HCEC 1CT (cell line): ENCODE measurements at regions not wholly inside any gene's neighbourhood (a gene's known extent, or its start where the extent isn't known, plus 50 kb on each side); places are given as distances from the start of the nearest gene placed in this dataset.
"Not testable (repeated sequence)": the region's sequence is repeated elsewhere in the genome, so short reads cannot be mapped to it uniquely, and the experiment has no call there.

Source experiments
- DNase-seq: peaks from one replicate; pipeline ENCODE4 v3.0.0-alpha.2; 2017

GRCh38 chr6:40825102-40825501 is 213.9 kb downstream of the UNC5CL start:
- DNase-seq = no peak

DNA sequence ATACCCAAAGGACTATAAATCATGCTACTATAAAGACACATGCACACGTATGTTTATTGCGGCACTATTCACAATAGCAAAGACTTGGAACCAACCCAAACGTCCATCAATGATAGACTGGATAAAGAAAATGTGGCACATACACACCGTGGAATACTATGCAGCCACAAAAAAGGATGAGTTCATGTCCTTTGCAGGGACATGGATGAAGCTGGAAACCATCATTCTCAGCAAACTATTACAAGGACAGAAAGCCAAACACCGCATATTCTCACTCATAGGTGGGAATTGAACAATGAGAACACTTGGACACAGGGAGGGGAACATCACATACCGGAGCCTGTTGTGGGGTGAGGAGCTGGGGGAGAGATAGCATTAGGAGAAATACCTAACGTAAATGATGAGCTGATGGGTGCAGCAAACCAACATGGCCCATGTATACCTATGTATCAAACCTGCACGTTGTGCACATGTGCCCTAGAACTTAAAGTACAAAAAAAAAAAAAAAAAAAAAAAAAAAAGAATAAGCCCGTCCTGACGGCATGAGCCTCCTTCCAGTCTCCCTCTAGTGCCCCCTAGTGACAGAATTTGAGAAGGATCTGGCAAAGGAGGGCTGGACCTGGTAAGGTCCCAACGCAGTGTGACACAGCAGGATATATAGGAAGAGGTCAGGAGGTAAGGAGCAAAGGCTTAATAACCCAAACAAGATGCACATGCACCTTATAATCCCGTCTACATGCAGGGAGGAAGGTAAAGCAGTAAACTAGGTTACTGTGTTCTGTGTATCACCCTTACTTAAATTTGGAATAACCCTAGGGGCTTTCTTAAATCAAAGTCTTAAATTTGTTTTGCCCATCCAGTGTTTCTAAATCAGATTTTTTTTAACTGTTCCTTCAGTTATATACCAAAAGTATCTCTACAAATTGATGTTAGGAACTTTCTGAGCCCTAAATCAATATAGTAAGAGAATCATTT is 214.8 kb downstream of the UNC5CL start:
- DNase-seq = not testable (repeated sequence)

- DNase-seq = no peak
Observed at GRCh38 chr6:40822619-40823018, 216.4 kb downstream of the UNC5CL start.

- DNase-seq = no peak
Observed at GRCh38 chr6:40819182-40819834, 219.7 kb downstream of the UNC5CL start.

GRCh38 chr6:40817369-40817768 is 221.7 kb downstream of the UNC5CL start:
- DNase-seq = no peak

GRCh38 chr6:40816601-40817000 is 222.4 kb downstream of the UNC5CL start:
- no peak for DNase-seq

- DNase-seq = no peak
Observed at GRCh38 chr6:40815731-40816130, 223.3 kb downstream of the UNC5CL start.

GRCh38 chr6:40810171-40810570 is 223.0 kb upstream of the LRFN2 start:
- no peak for DNase-seq

DNA sequence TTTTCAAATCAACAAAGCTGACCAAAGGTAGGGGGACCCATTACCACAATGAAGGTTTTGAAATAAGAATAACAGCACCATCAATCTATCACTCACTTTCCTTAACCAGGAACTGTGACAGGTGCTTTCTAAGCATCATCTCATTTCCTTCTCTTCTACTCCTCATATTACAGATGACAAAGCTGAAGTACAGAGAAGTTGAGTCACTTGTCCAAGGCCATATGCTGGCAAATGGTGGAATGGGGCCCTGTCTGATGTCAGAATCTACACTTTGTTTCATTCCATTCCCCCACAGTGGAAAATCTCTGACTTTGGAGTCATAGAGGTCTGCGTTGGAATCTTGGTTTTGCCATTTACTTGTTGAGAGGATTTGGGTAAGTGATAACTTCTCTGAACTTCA is 222.5 kb upstream of the LRFN2 start:
- no peak for DNase-seq

DNA sequence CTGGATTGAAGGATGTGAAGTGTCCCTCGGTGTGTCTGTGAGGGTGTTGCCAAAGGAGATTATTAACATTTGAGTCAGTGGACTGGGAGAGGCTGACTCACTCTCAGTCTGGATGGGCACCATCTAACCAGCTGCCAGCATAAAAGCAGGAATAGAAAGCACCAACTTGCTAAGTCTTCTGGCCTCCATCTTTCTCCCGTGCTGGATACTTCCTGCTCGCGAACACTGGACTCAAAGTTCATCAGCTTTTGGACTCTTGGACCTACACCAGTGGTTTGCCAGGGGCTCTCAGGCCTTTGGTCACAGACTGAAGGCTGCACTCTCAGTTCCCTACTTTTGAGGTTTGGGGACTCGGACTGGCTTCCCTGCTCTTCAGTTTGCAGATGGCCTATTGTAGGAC is 220.3 kb upstream of the LRFN2 start:
- DNase-seq = no peak

DNA sequence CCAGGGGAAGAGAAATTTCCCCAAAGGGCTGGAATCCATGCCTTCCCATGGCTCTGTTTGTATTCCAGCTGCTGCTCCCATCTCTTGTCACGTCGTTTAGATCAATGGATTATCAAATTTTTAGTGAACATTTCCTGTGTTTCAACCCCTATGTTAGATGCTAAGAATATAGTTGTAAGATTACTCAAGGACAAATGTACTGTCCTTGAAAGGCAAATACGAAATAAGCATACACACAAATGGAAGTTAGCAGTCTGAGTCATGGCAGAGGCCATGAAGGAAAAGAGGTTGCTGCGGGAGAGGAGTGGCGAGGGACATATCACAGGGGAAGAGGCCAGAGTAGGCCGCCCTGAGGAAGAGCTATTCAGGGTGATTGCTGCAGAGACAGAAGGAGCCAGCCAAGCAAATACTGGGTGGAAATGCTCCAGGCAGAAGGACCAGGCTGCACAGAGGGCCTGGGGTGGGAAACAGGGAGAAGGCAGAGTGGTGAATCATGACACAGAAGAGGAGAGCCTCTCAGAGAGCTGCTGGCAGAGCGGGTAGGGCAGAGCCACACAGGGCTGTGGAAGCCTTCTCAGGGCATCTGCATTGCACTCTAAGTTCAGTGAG is 219.2 kb upstream of the LRFN2 start:
- DNase-seq = no peak

DNA sequence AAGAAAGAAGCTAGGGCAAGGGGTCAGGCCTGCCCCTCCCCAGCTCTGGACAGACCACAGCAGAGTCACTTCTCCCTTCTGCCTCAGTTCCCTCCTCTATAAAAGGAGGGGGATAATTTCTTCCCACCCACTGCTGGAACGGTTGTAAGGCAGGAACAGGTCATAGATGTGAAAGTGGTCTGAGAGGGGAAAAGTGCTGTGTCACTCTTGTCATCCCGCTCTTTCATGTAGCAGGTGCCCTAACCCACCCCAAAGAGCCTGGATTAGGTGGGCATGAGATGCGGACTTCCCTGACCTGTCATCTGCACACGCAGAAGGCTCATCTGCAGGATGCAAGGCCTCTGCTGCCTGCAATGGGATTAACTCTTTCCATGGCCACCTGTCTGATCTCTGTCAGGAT is 218.2 kb upstream of the LRFN2 start:
- DNase-seq = no peak

GRCh38 chr6:40804905-40805304 is 217.7 kb upstream of the LRFN2 start:
- no peak for DNase-seq

GRCh38 chr6:40803897-40804702 is 216.9 kb upstream of the LRFN2 start:
- DNase-seq = no peak

DNA sequence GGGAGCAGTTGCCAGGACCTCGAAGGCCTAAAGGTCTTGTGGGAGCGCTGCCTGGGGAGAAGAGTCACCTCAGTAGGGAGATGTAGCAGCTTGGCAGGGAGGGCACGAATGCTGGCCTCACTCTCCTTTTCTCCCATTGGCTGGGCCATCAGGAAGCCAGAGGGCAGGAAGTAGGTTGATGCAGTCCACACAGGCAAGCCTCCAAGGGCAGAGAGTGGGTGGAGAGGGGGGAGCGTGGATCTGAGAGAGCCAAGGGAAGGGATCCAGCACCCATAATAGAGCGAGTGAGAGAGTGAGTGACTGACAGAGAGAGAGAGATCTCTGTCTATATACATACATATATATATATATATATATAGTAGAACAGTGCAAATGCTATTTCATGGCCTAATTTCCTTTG is 215.3 kb upstream of the LRFN2 start:
- no peak for DNase-seq

DNA sequence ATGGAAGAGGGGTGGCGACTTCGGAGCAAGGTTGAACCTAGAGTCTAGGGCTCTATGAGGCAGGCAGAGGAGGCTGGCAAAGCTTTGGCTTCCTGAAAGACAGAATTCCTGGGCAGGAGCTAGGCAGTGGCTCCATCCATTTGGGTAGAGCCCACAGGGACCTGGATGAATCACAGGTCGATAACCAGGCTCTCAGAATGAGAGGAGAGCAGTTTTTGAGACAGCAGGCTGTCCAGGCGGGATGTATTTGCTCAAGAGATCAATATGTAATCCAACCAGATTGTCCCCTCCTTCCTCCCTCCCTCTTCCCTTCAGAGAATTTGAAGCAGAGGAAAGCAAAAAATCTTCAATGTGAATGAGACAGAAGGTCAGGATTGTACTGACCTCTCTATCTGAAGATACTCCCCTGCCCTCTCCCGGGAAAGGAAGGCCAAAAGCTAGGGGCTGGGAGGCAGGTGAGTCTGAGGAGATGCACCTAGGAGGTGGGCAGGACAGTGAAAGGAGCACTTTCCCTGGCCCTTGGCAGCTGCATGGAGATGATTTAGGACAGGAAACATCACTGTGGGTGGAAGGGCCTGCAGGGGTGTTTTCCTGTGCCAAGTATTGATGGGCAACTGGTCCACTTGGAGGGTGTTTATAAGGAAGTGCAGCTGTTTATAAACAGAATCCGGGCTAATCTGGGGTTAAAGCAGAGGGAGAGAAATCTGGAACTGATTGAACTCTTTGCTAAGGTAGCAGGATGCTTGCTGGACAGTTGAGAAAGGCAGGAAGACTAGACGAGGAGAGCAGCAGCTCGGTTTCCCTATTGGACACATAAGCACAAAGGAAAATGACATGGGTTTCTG is 212.4 kb upstream of the LRFN2 start:
- DNase-seq = no peak

DNA sequence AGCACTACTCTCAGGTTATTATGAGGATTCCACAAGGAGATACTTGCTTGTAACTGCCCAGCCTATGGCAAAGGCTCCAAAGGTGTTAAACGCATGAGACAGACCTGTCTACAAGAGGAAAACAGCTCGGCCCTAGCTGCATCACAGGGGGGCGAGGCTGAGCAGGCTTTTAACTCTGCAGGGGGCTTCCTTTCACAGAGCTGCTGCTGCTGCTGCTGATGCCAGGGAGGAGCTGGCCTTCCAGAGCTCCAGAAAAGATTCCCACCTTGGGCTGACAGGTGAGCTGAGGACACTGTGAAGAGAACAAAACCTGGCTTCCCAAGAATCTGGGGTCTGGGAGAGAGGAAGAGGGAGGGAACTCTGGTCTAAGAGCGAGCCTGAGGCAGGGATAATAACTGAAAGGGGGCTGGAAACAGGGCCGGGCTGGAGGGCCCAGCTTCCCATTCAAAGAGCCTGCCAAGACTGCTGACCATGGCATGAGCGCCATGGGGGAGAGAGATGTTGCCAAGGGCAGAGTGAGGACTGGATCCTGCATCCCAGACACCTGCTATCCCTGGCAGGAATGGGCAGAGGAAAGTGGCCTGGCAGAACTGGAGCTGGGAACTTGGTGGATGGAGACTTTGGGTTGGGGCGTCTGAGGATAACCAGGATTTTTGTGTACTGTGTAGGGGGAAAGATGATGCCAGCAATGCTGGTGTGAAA is 211.1 kb upstream of the LRFN2 start:
- DNase-seq = no peak

DNA sequence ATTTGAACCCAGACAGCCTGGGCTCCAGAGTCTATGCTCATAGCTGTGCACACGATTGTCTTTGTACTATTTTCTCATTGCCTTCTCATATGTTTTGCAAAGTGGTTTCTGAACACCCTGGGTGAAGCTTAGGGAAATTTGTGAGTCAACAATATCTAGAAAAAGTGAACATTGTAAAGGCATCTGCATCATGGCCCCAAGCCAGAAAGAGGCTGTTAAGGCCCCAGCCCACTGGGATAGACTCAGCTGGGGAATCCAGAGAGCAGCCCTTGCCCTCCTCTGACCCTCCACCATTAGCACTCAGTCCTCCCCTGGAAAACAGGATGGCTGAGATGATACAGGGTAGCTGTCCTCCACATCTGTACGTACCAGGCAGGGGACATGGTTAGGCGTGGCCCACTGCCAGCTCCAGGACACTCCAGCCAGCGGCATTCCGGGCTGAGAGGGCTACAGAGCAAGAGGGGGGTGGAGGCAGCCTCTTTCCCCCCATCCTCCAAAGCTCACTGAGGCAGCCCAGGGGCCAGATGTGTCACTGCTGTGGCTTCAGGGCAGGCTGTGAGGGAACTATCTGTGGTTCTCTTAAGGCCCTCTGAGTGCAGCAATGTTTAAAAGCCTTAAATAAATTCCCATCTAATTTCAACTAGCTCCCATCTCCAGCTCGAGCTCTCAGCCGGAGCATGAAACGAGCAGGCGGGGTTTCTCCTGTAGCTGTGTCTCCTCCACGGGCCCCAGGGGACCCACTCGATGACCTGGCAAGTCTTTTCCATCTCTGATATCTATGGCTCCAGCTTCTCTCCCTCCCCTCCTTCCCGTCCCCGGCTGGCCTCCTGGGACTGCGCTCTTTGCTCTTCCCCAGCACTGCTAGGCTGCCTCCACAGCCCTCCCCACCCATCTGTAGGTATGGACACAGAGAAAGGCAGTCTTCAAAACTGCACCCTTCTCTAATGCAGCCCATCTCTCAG is 209.4 kb upstream of the LRFN2 start:
- DNase-seq = no peak

DNA sequence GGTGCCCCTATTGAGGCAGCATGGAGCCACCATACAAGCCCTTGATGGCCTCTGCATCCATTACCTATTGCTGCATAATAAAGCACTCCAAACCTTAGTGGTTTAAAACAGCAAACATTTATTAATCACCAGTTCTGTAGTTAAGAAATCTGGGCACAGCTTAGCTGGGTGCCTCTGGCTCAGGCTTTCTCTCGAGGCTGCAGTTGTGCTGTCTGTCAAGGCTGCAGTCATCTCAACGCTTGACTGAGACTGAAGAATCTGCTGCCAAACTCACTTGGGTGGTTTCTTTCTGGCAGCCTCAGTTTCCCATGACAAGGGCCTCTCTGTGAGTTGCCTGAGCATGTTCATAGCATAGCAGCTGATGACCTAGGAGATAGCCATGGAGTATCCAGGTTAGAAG is 207.4 kb upstream of the LRFN2 start:
- DNase-seq = no peak

DNA sequence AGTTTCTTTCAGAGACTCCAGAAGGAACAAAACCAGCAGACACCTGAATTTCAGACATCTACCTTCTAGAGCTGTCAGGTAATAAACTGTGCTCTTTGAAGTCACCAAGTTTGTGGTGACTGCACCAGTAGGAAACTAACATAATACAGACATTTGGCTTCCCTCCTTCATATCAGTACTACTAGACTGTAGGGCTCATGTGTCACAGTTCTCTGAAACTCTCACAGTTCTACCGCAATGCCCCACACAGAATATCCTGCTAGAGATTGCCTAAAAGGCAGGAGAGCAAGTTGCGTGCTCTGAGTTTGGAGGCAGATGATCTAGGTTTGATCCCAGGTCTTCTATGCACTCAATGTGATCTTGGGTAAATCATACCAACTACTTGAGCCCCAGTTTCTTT is 205.0 kb upstream of the LRFN2 start:
- no peak for DNase-seq
